22Rv1 (cell line): ENCODE measurements at regions not wholly inside any gene's neighbourhood (a gene's known extent, or its start where the extent isn't known, plus 50 kb on each side); places are given as distances from the start of the nearest gene placed in this dataset.

Source experiments
- CTCF ChIP-seq: fragments of 450-650 bp; IDR thresholded peaks from 2 replicates; pipeline ENCODE4 v1.5.1; 2017; ENCODE audit warnings: mild to moderate bottlenecking
- ZFX ChIP-seq: fragments of 450-650 bp; IDR thresholded peaks from 2 replicates; pipeline ENCODE4 v1.6.1; 2017; ENCODE audit warnings: antibody characterized with exemption, borderline replicate concordance

GRCh38 chr13:31970231-31970930, 61.2 kb upstream of the FRY start:
- no peak for TF ChIP-seq ZFX
- no peak for TF ChIP-seq CTCF
